Fibroblast of peridontal ligament (primary cell): ENCODE measurements at regions not wholly inside any gene's neighbourhood (a gene's known extent, or its start where the extent isn't known, plus 50 kb on each side); places are given as distances from the start of the nearest gene placed in this dataset.
"Not testable (repeated sequence)": the region's sequence is repeated elsewhere in the genome, so short reads cannot be mapped to it uniquely, and the experiment has no call there.

Source experiments
- DNase-seq: peaks from one replicate; pipeline ENCODE4 v3.0.0-alpha.2; 2010; ENCODE audit errors: extremely low read depth

DNA sequence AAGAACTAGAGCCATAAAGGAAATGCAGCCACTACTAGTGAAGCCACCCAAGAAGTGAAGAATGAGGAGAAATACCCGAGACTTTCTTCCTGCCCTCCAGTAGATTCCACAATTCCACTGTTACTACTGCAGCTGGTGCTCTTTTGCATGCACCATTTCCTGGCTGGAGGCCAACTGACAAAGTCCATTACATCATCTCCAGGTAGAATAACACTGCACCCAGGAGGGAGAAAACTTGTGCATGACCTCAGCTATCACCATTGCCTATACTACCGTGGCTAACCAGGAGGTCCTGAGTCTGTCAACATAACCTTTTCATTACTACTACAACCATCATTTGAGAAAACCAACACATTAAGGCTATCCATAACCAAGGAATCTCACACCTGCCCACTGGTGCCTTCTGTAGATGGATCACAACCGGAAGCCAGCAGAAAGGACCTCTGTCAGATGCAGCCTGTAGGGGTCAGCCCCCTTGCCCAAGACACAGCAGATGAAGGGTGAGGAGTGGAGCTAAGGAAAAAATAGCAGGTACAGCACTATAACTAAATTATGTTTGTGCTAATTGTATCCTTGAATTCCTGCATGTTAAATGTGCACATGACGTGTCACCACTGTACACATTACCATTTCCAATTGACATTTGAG, 200.8 kb upstream of the C2CD4B start:
- DNase-seq = no peak

DNA sequence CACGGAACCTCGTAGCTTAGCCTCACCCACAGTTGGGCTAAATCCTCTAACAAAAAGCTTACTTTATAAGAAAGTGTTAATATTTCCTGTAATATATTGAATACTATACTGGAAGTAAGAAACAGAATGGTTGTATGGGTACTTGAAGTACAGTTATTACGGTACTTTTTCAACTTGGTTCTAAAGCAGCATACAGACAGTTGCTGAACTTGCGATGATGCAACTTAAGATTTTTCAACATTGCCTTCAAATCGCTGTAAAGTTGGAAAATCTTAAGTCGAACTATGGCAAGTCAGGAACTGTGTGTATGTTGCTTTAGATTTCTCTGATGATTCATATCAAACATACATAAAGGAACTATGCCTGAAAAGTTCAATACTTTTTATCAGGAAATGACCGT, 204.4 kb upstream of the C2CD4B start:
- no peak for DNase-seq

DNA sequence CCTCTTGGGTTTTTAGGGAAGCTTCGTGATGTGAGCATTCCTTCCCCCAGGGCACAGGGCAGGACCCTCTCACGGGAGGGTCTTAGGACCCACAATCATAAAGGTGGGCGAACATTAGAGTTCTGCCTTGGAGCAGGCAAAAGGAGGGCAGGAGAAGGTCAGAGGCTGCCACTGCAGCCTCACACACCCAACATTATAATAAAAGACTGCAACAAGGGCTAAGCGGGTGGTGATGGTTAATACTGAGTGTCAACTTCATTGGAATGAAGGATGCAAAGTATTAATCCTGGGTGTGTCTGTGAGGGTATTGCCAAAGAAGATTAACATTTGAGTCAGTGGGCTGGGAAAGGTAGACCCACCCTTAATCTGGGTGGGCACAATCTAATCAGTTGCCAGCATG, 206.6 kb upstream of the C2CD4B start:
- not testable (repeated sequence) for DNase-seq

DNA sequence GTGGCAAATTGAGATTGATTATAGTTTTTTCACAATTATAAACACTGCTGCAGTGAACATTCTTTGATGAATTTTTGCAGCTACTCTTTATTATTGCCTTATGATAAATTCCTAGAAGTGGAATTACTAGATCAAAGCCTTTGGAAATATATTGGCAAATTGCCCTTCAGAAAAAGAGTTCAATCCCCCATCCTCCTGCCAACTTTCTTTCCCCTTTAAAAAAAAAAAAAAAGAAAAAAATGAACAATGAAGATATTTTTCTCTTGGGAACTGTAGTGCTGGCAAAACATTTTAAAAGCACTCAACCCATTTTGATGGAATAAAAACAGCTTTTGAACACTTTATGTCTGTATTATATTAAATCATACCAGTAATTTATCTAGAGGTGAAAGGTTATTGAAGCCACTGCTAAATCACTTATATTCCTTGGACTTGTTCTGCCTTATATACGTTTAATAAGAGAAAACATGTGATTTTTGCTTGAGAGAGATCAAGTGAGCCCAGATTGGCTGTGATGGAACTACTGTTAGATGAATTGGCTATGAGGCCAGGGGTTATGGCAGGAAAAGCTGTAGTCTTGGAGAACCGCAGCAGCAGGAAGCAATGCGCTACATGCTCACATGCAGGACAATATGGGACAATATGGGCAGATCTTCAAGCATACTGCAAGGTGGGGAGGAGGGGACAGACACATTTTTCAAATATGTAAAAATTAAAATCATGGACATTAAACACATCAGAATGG, 212.8 kb upstream of the C2CD4B start:
- no peak for DNase-seq

DNA sequence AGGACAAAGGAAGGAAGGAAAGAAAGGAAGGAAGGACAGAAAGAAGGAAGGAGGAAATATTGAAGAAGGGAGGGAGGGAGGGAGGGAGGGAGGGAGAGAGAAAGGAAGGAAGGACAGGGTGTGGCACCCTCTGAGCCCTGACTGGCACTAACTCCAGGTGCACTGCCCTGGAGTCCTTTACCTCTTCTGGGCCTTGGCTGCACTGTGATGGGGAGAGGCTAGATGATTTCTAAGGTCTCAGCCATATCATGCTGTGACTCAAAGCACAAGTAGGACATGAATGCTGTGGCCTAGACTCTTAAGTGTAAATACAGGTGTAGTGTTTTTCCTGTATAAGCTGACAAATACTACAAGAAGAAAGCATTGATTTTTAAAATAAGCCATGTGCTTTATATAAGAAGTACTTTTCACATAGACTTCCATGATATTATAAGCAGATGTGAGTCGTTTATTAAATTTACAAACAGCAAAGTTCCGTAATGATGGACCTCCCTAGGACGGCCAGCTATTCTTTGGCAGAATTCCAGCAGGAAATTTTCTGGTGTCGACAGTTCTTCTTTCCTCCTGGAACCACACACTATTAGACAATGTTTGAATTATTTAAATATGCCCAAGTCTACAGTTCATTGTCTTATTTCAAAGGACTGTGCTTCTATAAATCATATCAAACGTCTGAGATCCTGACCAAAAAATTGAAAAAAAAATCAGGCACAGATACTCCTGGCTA, 213.8 kb upstream of the C2CD4B start:
- DNase-seq = no peak

DNA sequence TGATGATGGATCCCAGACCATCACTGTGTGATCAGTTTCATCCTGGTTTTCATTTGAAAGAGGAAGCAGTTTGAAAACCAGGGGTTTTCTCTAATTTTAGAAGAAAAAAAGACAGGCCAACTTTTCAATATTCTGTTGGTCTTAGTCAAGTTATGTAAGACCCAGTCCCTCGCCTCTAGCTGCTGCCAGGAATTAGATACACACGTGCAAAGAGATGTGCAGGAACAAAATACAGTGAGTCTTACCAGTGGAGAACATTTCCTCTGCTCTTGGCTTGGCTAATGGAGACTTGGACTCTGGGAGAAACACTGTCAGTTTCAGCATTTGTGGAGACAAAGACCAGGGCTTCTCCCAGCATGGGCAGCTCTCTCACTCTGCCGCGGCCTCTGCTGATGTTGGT, 214.9 kb upstream of the C2CD4B start:
- no peak for DNase-seq

DNA sequence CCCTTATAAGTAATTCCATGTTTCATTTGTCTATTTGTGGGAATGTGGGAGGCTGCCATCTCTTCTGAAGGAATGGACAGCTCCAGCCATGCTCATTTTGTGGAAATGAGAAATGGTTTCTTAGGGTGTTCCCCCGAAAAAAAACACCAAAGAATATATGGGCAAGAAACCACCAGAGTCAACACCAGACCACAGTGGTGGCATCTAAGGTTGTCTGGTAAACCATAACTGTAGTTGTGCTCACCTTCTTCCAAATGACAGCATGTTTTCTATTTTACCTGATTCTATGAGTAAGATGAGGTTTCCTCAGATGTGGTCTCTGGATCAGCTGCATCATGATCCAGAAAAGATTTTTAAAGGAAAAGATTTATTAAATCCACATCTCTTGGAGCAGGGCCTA, 217.0 kb upstream of the C2CD4B start:
- DNase-seq = no peak

DNA sequence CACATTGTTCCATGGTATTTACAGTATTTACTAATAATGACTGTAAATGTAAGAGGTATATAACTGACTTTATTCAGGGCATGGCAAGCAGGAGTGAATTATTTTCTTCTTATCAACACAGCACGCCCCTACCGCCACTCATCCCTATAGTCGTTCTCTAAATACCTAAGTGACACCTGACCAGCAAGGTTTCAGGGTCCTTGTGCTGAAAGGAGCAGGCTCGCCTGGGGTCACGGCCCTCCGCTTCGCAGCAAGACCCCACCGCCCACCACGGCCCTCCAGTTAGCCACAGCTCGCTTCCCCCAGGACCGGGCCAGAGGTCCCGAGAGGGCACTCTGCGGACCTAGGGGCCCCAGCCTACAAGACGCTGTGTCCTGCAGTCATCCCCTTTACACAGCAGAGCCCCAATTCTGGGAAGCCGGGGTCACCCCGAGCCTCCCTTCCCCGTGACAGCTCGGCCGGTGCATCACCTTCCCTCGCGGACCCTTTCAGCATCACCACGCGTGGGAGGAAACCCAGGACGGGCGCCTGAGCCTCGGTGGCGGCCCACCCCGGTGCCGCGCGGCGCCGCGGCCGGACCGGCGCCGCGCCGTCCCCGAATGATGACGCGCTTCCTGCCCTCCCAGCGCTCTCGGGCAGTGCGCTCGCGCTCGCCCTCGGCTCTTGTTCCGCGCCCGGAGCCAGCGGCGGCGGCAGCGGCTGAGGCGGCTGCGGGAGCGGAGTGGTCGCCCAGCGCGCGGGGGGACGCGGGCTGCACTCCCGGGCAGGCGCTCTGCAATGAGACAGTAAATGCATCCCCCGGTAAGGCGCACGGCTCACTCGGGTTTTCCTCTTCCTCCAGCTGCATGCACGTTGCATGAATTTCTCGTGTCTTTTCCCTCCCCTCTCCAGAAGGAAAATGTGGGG, 225.1 kb upstream of the C2CD4B start, which contains the start of gene TLN2:
Gene TLN2, plus strand, starts transcription at position 666 of the 906 bp plus-strand sequence.
- DNase-seq = peak; percentile 68

DNA sequence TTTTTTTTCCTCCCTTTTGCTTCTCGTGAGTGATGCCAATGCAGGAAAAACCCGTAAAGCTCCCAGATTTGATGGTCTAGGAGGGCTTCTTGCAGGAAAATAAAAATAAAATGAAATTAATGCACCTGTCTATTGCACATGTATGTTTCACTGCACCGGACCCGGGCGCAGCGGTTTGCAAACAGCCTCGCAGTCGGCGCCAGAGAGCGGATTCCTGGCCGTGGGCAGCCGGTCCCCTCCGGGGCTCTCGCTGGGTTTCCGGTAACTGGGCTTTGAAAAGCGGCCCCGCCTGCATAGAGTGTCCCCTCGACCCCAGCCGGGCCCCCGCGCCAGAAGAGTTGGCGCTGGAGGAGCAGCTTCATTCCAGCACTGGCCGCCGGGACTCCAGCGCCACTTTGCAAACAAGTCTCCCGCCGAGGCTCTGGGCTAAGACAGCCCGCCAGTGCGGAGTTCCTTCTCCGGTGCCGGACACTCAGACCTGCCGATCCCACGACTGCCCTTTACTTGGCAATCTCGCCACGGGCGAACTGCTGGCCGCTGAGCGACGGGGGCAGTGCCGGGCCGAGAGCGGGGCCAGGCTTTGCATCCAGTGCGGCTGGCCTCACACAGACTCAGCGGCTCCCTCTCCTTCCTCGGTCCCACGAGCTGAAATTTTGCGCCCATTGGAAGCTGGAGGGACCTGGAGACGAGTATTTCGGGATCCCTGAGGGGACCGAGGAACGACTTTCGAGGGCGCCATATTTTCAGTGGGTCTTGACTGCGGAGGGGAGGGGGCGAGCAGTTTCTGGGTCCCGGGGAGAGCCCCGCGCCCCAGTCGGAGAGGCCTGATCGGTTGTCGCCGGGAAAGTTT, 225.9 kb upstream of the C2CD4B start:
- peak; percentile 29 for DNase-seq

DNA sequence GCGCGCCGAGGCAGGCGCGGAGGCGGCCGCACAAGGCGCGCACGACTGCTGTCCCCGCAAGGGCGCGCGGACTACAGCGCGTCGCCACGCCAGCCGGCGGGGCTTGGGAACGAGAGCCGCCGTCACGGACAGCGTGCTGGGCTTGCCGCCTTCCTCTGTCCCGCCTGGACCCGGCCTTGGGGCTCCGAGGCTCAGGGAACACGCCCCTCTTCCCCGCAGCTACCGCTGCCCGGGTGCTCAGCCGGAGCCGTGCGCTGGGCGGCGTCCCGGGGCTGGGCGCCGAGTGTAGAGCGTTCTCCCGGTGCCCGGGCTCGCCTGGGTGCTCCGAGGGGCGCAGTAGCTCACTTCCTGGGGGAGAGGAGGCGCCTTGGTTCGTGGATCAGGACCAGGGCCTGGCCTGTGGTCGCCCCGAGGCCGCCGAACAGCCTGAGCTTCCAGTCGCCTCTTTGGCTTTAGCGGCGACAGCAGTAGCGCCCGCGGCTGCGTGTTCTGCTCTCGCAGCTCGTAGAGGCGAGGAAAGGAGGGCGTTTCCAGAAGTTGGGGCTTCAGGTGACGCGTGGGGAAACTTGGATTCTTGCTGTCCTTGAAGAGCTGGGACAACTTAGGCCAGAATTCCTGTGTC, 226.7 kb upstream of the C2CD4B start:
- DNase-seq = peak; percentile 52

DNA sequence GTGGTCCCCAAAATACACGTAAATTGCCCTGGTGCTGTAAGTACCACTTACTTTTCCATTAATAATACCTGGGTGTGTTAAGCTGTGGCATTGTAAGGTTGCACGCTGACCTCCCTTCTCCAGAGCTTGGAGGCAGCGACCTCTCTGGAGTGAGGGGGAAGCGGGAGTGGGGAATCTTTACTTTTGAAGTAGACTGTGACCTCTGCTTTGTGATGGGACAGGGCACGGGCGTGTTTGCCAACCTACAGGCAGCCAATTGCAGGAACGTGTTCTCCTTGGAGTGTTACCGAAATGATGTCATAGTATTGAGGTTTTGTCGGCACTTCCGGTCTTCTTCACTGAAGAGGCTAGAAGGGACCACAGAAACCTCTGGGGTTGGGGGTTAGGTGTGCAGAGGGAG, 227.3 kb upstream of the C2CD4B start:
- no peak for DNase-seq

DNA sequence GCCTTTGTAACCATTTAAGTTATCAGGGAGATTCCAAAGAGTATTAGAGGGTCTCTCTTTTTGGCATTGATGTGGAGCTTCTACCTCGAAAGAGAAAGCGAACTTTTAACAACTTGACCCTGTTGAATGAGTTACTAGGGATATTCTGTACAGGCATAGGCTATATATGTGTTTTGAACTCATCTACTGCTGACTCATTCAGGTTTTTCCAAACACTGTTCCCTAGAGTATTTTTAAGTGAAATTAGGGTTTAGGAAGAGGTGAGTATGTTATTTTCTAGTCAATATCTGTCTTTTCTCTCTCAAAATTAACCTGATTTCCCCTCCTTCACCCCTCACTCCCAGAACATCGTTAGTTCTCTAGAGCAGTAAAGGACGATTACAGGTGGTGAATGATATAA, 228.1 kb upstream of the C2CD4B start:
- DNase-seq = peak; percentile 21

DNA sequence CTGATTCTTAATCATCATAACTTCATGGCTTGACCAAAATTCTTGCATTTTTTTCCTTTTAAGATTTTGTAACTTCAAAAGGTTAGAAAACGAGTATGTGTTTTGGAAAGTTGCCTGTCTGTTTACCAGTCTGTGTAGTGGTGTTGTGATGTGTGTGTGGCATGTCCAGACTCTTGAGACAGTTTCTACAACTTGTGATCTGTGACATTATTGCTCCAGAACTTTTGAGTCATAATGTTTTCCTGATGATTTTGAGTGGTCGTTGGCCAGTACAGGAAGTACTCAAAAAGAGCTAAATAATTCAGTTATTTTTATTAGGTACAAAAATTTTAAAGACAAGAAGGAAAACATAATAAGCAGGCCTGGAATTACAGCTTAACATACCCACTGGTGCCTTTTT, 229.0 kb upstream of the C2CD4B start:
- DNase-seq = no peak

DNA sequence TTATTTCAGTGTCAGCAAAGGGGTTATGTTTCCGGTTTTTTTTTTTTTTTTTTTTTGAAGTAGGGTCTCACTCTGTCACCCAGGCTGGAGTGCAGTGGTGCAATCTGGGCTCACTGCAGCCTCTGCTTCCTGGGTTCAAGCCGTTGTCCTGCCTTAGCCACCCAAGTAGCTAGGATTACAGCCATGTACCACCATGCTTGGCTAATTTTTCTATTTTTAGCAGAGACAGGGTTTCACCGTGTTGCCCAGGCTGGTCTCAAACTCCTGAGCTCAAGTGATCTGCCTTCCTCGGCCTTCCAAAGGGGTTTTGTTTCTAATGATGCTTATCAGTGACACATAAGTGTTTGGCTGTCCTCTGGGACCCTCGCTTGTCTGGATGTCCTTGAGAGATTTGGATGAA, 235.7 kb upstream of the C2CD4B start:
- no peak for DNase-seq

DNA sequence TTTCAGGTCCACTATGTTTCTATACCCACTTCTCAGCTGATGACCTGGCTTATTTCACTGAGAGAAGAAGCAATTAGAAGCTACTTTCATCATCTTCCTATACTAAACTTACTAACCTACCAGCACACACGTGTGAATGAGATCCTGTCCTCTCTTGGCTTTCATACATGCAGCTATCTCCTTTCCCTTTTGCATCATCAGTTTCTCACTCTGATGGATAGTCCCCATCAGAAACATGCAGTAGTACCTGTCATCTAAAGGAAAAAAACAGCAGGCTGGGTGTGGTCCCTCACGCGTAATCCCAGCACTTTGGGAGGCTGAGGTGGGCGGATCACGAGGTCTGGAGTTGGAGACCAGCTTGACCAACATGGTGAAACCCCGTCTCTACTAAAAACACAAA, 237.6 kb upstream of the C2CD4B start:
- no peak for DNase-seq

DNA sequence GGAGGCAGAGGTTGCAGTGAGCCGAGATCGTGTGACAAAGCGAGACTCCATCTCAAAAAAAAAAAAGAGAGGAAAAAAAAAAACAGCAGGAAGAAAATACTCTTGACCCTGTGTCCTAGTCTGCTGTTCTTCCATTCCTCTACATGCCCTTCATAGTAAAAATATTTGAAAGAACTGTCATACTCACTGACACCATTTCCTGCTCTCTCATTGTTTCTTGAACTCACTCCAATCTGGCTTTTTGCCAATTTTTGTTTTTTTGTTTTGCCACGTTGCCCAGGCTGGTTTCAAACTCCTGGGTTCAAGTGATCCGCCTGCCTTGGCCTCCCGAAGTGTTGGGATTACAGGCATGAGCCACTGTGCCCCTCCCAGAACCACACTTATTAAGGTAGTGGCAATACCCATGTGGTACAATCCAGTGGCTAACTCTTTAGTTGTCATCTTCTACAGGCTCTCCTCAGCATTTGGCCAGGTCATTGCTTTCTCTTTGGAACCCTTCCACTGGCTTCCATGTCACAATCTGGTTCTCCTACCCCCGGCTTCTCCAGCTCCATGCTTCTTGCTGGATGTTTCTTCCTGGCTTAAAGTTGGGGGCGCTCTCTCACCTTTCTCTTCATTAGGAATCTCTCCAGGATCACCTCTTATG, 238.2 kb upstream of the C2CD4B start:
- DNase-seq = peak; percentile 54

DNA sequence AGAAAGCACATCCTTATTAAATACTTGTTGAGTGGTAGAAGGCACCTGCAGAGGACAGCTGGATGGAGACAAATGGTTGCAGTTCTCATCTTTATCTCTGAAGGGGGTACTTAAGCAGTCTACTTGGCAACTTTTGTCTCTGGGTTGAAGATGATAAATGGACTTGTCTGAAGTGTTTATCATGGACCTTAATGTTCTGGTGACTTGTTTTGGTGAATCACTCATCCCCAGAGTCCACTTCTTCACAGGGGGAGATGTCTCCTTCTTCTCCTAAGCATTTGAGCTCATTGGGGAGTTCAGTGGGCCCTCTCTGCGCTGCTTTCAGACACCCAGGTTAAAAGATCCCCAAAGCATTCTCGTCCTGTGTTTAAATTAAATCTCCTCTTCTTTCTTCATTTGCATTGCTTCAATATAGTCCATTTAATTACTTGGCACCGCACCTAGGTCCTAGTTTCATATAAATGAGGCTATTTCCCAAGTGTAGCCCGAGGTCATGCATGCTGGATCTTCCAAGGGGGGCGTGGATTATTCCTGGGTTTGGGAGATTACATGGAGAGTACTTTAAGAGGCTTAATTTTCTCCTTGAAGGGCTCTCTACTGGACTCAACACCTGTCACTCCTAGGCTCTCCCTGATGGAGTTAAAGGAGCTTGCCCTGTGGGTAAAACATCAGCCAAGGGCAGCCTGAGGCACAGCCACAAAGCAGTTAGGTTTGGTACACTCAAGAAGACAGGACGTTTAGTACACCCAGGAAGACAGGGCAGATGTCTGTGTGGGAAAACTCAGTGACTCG, 239.3 kb upstream of the C2CD4B start:
- no peak for DNase-seq

DNA sequence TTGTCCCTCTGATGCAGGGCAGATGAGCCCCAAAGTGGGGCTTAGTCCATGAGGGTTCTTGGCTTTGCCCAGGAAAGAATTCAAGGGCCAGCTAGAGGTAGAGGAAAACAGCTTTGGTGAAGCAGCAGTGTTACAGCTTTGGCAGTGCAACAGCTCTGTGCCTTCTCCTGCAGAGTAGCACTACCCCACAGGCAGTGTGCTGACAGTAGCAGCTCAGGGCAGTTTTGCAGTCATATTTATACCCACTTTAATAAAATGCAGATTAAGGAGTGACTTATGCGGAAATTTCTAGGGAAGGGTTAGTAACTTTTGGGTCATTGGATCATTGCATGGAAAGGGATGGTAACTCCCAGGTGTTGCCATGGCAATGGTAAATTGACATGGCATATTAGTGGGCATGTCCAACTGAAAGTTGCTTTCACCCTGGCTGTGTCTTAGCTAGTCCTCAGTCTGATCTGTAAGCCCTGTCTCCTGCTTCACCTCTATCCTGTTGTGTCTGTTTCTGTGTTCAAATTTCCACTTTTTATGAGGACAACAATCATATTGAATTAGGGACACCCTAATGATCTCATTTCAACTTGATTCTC, 241.3 kb upstream of the C2CD4B start:
- no peak for DNase-seq

DNA sequence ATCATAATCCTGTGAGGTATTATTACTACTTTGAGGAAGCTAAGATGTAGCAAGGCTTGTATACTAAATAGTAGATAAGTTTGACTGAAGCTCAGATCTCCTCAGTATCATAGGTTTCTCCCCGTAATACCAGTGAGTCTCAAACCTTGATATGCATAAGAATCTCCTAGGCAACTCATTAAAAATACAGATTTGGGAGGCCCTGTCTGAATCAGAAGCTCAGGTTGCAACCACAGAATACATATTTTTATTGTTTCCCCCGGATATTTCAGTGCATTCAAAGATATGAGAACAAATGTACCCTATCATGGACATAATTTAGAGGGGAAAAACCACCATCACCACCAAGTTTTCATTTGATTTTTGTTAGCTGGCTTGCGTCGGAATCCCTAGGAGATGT, 242.1 kb upstream of the C2CD4B start:
- no peak for DNase-seq
